HG03108 (cell line): ENCODE measurements at regions not wholly inside any gene's neighbourhood (a gene's known extent, or its start where the extent isn't known, plus 50 kb on each side); places are given as distances from the start of the nearest gene placed in this dataset.

Experiments used
- ATAC-seq: cut with Tn5 transposase; IDR thresholded peaks from one replicate; pipeline ENCODE4 v1.9.1; 2021; ENCODE audit warnings: moderate library complexity; ENCODE audit not compliant: unreplicated experiment

GRCh38 chr20:48571949-48572847 is 255.6 kb downstream of the PREX1 start:
- no peak for ATAC-seq

DNA sequence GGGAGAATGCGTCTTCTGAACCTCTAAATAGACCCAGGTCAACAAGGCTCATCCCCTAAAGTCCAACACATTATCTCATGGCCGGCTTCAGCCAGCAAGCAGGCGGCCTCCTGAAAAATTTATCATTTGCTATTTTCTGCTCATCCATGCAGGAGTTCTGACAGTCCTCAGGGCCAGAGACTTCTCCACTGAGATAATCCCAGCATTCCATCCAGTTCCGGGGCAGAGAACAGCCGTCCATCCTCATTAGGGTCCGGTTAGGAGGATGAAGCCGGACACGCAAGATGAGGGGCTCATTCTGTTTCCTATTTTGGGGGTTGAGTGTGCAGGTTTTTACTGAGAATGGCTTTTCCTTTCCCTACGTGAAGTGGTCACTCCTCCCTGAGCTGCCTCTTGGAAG is 258.1 kb downstream of the PREX1 start:
- ATAC-seq = no peak

DNA sequence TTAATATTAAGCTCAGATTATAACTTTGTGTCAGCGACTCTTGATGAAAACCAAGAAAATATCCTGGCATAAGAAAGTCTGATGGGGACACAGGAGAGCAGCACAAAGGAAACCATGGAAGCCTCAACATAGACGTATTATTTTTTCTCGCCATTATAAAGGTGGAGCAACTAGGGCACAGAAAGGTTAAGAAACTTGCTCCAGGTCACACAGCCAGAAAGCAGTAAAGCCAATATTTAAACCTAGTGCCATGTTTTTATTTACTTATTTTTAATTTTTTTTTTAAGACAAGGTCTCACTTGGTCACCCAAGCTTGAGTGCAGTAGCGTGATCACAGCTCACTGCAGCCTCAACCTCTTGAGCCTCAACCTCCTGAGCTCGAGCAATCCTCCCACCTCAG is 259.3 kb downstream of the PREX1 start:
- ATAC-seq = no peak

DNA sequence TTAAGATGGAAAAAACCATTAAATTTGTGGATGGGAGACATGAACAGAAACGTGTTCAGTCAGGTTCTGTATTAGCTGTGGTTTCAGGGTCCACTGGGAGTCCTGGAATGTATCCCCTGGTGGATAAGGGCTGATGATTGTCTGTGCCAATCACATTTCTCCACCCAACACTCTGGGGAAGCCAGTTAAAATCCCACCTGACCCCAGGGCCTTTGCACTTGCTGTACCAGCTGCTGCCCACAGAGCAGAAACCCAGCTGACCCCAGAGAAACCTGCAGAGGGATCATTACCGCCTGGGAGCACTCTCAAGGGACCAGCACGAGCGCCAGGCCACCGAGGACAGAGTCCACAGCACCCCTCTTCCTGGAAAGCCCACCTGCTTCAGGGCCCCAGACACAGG is 260.7 kb downstream of the PREX1 start:
- no peak for ATAC-seq

GRCh38 chr20:48564982-48565539 is 262.7 kb downstream of the PREX1 start:
- no peak for ATAC-seq

- ATAC-seq = no peak
These were observed 264.5 kb downstream of the PREX1 start for GRCh38 chr20:48563191-48563870.

GRCh38 chr20:48562586-48563116 is 265.1 kb downstream of the PREX1 start:
- ATAC-seq = no peak

- no peak for ATAC-seq
These were observed 268.9 kb downstream of the PREX1 start for GRCh38 chr20:48558906-48559305.

DNA sequence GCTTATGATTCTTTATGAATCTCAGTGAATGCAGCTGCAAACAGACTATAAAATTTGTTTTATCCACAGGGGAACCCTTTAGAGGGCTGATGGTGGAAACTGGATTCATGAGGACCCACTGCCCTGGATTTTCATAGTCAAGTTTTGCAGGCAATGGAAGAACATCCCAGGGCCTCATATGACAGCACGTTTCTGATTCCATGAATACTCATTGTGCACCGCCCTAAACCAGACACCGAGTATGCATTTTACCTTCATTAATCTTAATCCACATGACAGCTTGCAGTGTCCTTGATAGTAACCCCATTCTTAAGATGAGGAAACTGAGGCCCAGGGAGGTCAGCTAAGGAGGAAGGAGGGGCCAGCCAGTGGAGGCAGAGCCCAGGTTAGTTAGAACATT is 270.4 kb downstream of the PREX1 start:
- ATAC-seq = no peak

DNA sequence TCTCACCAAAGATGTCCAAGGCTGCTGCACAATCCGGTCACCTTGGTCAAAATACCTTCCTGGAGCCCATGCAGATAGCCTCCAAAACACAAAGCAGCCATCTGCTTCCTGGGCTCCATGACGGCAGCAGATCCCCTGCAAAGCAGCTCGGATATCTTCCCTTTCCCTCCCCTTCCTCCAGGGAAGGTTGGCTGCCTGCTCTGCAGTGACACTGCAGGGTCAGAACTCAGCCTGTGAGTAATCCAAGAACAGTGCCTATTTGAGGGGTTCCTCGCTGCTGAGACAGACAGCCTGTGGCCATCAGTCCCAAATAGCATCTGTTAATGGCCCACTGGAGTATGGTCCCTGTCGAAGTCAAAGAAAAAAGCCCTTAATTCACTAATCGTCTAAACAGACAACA is 270.8 kb downstream of the PREX1 start:
- ATAC-seq = no peak

GRCh38 chr20:48552550-48552949 is 275.2 kb downstream of the PREX1 start:
- no peak for ATAC-seq

- no peak for ATAC-seq
These were observed 277.0 kb downstream of the PREX1 start for GRCh38 chr20:48550814-48551213.

GRCh38 chr20:48547664-48548063 is 280.1 kb downstream of the PREX1 start:
- ATAC-seq = no peak

DNA sequence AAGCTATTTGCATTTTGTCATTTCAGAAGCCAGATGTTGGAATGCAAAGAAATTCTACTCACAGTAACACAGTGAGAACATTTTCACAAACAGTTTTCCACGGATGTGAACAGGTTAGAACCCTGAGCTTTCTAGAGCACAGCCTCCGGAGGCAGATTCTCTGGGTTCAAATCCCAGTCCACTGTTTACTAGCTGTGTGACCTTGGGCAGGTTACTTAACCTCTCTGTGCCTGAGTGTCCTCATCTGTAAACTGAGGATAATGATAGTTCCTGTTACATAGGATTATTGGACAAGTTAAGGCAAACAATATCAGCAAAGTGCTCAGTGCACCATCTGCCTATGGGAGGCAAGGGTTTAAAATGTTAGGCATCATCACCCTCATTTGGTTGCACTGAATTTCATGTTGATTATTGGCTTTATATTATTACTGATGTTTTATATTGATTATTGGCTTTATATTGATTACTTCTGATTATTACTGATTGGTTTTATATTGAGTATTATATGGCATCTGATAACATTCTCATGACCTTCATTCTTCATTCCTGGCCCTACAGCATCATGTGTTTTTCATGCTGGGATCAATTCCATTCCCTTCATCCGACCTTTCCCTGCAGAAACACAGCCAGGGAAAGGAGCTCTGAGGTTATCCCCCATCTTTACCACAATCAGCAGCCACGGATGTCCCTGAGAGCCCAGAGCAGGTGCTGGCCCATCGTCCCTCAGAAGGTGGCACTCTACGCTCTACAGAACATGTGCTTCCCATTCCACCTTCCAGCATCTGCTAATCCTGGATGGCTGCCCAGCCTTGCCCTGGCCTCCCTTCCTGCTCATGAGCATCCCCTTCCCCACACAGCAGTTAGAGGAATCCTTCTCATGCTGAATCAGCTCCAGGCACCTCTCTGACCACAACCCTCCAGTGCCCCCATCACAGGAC is 283.1 kb downstream of the PREX1 start:
- ATAC-seq = no peak

GRCh38 chr20:48541581-48542071 is 286.2 kb downstream of the PREX1 start:
- ATAC-seq = peak; percentile 71

DNA sequence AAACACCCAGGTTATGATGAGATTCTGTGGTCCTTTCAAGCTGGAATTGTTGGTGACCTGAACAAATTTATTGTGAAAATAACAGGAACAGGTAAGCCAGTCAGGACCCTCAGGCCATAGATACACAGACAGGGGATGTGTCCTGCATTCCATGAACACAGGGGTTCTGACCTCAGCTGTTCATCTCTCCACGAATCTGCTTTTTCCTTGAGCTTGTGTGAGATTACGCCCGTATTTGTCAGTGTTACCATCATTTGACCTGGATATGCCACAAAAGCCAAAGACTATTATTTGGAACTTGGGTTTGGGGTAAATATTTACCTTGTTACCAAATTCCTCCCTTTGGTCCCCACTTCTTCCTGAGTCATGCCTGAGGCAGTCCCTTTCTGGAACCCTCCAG is 288.9 kb downstream of the PREX1 start:
- no peak for ATAC-seq

DNA sequence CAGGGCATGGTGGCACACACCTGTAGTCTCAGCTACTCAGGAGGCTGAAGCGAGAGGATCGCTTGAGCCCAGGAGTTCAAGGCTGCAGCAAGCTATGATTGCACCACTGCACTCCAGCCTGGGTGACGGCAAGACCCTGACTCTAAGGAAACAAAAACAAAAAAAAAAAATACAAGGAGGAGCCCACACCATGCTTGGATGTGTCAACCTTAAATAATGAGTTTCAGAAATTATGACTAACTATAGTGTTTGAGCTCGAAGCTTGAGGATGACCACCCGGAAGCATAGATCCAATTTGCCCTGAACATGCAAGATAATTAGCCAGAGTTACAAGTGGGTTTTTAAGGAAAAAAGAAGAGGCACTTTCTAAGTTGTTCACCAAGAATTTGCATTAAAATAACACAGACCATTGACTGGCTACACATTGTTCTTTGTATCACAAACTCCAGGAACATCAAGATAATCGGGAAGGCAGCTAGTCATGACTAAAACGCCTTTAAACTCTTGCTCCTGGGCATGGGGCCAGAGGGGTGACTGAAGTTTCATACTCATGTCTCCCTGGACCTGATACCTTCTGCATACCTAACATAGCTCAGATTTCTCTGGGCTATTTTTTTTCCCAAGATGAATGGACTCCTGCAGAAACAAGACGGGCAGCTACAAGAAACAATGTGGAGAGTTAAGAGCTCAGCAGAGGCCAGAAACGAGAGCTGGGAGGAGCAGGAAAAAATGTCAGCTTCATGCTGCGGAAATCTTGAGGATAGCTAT is 289.6 kb downstream of the PREX1 start:
- no peak for ATAC-seq

- ATAC-seq = no peak
These were observed 291.6 kb downstream of the PREX1 start for GRCh38 chr20:48536206-48536605.

DNA sequence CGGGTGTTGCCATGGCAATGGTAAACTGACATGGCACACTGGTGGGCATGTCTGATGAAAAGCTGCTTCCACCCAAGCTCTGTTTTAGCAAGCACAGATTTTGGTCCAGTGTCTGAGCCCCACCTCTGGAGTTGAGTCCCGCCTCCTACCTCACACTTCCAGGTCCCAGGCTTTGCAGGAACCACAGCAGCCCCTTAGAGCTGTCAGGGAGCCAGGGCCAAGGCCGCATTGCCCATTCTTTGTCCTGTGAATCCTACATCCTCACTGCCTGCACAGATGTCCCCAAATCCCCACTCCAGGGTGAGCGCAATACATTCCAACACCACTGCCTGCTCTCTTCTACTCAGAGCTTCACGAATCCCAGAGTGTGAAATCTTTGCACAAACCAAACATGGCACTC is 292.2 kb downstream of the PREX1 start:
- ATAC-seq = no peak

- ATAC-seq = no peak
These were observed 295.8 kb downstream of the PREX1 start for GRCh38 chr20:48532028-48532427.
